Ishikawa (cell line): ENCODE measurements at regions not wholly inside any gene's neighbourhood (a gene's known extent, or its start where the extent isn't known, plus 50 kb on each side); places are given as distances from the start of the nearest gene placed in this dataset.

ENCODE experiments used
- CREB1 ChIP-seq: IDR thresholded peaks from 2 replicates; pipeline ENCODE4 v1.6.1; 2012; ENCODE audit warnings: low read depth
- EP300 ChIP-seq: IDR thresholded peaks from 2 replicates; pipeline ENCODE4 v1.6.1; 2012; ENCODE audit warnings: borderline replicate concordance
- RAD21 ChIP-seq: IDR thresholded peaks from 2 replicates; pipeline ENCODE4 v1.6.1; 2012; ENCODE audit warnings: low read depth
- TAF1 ChIP-seq: IDR thresholded peaks from 2 replicates; pipeline ENCODE4 v1.6.1; 2012; ENCODE audit warnings: low read depth, mild to moderate bottlenecking
- TEAD4 ChIP-seq: IDR thresholded peaks from 2 replicates; pipeline ENCODE4 v1.6.1; 2012
- TF ChIP-seq, protein P1 (sequence below): IDR thresholded peaks from 2 replicates; pipeline ENCODE4 v1.6.1; 2012
- TF ChIP-seq, protein P2 (sequence below): IDR thresholded peaks from 2 replicates; pipeline ENCODE4 v1.6.1; 2012; ENCODE audit warnings: low read depth, mild to moderate bottlenecking

DNA sequence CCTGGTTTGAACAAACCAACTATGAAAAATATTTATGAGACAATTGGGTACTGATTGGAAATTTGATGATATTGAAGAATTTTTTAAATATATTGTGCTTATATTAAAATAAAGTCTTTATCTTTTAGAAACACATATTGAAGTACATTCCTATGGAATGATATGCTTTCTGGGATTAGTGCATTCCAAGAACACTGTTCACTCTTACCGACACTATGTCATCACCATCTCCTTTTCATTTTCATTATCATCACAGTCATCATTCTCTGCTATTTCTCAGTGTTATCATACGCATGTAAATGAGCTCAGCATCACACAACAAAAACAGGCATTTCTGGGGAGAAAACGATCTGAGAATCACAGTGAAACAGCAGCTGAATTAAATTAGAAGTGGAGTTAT, 513.3 kb upstream of the CCDC196 start:
- TF ChIP-seq TEAD4: no peak
- TF ChIP-seq TAF1: no peak
- TF ChIP-seq, protein P1, sequence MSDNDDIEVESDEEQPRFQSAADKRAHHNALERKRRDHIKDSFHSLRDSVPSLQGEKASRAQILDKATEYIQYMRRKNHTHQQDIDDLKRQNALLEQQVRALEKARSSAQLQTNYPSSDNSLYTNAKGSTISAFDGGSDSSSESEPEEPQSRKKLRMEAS: no peak
- TF ChIP-seq, protein P2, sequence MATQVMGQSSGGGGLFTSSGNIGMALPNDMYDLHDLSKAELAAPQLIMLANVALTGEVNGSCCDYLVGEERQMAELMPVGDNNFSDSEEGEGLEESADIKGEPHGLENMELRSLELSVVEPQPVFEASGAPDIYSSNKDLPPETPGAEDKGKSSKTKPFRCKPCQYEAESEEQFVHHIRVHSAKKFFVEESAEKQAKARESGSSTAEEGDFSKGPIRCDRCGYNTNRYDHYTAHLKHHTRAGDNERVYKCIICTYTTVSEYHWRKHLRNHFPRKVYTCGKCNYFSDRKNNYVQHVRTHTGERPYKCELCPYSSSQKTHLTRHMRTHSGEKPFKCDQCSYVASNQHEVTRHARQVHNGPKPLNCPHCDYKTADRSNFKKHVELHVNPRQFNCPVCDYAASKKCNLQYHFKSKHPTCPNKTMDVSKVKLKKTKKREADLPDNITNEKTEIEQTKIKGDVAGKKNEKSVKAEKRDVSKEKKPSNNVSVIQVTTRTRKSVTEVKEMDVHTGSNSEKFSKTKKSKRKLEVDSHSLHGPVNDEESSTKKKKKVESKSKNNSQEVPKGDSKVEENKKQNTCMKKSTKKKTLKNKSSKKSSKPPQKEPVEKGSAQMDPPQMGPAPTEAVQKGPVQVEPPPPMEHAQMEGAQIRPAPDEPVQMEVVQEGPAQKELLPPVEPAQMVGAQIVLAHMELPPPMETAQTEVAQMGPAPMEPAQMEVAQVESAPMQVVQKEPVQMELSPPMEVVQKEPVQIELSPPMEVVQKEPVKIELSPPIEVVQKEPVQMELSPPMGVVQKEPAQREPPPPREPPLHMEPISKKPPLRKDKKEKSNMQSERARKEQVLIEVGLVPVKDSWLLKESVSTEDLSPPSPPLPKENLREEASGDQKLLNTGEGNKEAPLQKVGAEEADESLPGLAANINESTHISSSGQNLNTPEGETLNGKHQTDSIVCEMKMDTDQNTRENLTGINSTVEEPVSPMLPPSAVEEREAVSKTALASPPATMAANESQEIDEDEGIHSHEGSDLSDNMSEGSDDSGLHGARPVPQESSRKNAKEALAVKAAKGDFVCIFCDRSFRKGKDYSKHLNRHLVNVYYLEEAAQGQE: no peak
- no peak for TF ChIP-seq EP300
- no peak for TF ChIP-seq RAD21
- no peak for TF ChIP-seq CREB1
